ENCODE measurements at regions not wholly inside any gene's neighbourhood (a gene's known extent, or its start where the extent isn't known, plus 50 kb on each side); places are given as distances from the start of the nearest gene placed in this dataset.

DNA sequence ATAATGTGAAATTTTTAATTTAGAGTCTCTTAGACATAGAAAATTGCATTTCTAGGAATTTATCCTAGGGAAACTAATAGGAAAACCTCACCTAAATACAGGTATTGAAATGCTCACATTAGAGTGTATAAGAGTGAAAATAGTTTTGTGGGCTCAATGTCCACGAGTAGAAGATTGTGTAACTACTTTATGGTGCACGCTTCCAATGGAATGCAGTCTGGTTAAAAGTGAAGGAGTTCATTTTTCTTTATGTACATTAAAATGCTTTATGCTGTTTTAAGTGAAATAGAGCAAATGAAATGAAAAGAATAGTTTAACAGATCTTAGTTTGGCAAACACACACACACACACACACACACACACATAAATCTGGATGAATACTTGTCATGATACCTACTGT is 278.2 kb downstream of the USP25 start:
- H3K27ac ChIP-seq: no peak overlapping the region
- no peak for DNase-seq (ENCODE audit: low read depth, low spot score)

DNA sequence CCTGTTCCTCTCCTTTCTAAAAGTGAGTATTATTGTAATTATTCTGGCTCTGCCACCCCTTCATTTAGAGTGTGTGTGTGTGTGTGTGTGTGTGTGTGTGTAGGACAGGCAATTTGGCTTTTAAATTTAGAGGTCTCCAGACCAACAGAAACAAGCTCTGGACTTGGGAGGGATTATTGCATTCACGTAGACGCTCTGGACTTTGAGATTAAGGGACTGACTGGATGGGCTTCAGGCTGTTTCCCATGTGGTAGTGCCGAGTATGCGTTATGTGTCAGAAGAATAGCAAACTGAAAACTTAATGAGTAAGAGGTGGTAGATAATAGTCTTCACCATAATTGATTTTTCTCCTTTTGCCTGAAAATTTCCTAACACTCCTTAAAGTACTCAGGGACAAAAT is 281.9 kb downstream of the USP25 start:
- no peak for DNase-seq (ENCODE audit: low read depth, low spot score)
- no peak overlapping the region for H3K27ac ChIP-seq

DNA sequence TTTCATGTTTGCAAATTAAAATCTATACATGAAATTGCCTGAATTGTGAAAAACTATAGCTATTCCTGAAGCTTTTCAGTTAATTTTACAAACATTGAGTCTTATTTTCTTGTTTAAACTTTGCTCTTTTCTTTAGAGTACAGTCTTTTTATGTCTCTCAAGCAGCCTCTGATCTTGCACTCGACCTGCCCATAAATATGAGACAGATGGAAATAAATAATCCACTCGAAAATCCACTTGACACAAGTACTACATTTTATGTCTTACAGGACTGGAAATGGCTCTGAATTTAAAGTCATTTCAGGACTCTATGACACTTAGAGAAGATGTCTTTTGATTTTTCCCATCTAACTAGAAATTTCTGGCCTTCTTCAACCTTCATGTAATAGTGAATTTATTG is 283.8 kb downstream of the USP25 start:
- no peak overlapping the region for H3K27ac ChIP-seq
- DNase-seq (ENCODE audit: low read depth, low spot score): no peak

GRCh38 chr21:16020878-16021277 is 291.1 kb downstream of the USP25 start:
- no peak for DNase-seq (ENCODE audit: low read depth, low spot score)
- no peak overlapping the region for H3K27ac ChIP-seq

DNA sequence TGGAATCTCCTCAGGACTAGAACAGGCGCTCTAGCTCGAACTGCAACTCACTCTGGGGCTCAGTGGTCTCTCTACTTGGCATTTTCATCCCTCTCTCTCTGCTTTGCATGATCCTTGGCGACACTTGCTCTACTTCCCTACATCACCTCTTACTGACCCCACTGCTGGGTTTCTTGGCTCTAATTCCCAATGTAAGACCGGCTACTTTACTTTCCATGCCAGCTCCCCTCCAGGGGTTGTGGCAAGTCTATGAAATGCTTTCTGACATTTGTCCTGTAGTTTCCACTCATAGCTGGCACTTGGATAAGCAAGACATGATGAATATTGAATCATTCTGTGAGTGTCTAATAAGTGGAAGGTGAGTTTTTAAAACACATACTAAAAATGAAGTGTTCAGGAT is 292.3 kb downstream of the USP25 start:
- DNase-seq (ENCODE audit: low read depth, low spot score): no peak
- H3K27ac ChIP-seq: no peak overlapping the region

- DNase-seq (ENCODE audit: low read depth, low spot score): no peak
- no peak overlapping the region for H3K27ac ChIP-seq
Measured at GRCh38 chr21:16022921-16023320, 293.1 kb downstream of the USP25 start.

GRCh38 chr21:16028142-16028541 is 298.4 kb downstream of the USP25 start:
- DNase-seq (ENCODE audit: low read depth, low spot score): no peak
- H3K27ac ChIP-seq: no peak overlapping the region

- DNase-seq (ENCODE audit: low read depth, low spot score): no peak
- H3K27ac ChIP-seq: no peak overlapping the region
Measured at GRCh38 chr21:16028941-16029464, 299.2 kb downstream of the USP25 start.

DNA sequence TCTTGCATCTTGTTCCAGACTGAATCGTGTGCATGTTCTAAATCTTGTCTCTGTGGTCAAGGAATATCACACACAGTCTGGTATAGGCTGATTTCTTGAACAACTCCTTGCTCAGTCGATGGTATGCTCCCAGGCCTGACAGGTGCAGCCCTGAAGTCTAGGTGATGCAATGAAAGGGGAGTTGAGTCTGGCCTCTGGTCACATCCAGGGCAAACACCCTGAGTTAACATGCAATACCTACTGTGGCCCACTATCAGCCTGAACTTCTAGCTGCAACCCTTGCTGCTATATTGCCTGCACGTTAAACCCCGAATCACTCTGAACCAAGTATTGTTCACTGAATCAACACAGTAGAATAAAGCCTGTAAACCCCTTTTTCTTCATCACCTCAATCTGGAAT is 303.4 kb downstream of the USP25 start:
- H3K27ac ChIP-seq: no peak overlapping the region
- DNase-seq (ENCODE audit: low read depth, low spot score): no peak

DNA sequence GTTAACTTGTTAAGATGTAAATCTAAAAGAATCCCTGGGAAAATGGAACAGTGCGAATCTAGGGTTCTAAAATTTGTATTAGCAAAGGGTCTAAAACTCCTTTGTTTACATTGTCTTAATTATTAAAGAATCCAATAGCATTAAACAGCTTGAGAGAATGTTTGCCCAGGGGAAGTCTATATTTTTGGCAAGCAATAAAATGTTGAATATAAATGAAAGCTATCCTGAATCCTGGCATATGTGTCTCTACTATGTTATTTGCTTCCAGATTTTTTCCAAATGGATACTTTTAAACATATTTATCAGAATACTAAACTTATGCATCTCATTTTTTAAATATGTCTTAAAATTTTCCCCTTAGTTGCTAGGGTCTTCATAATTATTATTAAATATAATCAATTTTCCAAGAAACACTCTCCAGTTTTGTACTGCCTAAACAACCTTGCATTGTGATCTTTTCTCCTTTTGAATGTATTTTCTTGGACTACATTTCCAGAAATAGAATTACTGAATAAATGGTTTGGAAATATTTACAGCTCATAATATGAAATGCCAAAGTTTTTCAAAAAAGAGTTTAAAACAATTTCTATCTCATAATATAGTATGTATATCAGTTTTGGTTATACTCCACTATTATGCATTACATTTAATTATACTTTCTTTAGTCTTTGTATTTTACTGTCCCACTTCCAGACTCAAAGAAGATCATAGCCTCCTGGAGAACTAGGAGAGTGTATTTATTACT is 304.8 kb downstream of the USP25 start:
- no peak for DNase-seq (ENCODE audit: low read depth, low spot score)
- H3K27ac ChIP-seq: no peak overlapping the region

DNA sequence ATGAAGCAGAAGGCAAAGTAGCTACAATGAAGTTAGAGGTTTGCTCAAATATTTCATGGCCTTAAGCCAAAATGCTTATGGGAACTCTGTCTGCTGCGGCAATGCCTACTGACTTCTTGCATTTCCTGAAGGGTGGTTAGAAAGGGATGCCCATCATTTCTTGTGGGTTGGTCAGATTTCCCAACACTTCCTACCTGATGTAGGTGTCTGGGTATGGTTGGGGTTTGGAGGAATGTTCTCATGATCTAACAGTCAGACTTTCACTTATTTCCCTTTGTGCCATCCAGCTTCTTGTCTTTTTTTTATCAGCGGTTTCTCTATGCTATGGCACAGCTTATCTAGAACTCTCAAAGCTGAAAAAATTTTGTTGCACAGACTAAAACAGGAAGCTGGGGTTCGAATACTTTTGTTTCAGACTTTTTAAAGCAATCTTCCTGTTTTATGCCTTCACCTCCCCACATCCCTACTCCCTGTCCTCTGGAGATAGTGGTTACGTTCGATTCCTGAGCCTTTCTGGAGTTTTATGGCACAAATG is 307.7 kb downstream of the USP25 start:
- peak; percentile 84 for DNase-seq (ENCODE audit: low read depth, low spot score)
- no peak overlapping the region for H3K27ac ChIP-seq

GRCh38 chr21:16040601-16041000 is 310.8 kb downstream of the USP25 start:
- no peak for DNase-seq (ENCODE audit: low read depth, low spot score)
- H3K27ac ChIP-seq: no peak overlapping the region

GRCh38 chr21:16044676-16045075 is 314.9 kb downstream of the USP25 start:
- DNase-seq (ENCODE audit: low read depth, low spot score): no peak
- no peak overlapping the region for H3K27ac ChIP-seq

- H3K27ac ChIP-seq: peak overlapping the region; percentile 34
- peak; percentile 26 for DNase-seq (ENCODE audit: low read depth, low spot score)
Measured at GRCh38 chr21:16046656-16047330, 317.0 kb downstream of the USP25 start.

DNA sequence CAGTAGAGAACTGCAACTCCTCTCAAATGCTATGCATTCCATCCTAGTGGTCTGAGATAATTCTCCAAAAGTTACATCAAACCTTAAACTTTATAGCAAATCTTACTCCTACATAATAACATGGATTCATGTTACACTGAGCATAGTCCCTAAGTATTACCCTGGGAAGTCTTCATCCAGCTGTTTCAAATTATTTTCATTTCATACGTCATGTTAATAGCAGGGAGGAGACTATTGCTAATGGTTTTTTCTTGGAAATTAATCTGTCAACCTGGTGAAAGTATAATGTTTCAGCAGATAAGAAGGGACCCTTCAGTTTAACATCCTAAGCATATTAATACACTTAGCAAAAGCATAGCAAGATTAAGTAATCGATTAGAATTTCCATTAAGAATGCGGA is 318.1 kb downstream of the USP25 start:
- no peak for DNase-seq (ENCODE audit: low read depth, low spot score)
- H3K27ac ChIP-seq: no peak overlapping the region

DNA sequence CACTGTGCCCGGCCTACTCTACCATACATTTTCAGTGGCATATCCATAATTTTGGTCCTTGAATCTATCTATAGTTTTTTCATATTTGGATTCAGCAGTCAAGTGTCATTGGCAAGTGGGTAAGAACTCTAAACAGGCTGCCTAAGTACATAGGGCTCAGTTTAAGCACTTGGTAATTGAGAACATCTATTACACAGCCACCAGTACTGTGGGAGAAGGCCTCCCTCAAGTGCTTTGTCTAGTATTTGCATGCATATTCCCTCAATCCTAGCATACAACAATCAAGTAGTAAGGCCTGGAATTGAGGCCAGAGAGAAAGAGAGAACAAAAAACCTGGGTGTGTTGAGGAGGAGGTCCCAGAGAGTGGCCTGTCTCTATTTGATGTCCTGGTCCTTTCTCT is 325.2 kb downstream of the USP25 start:
- no peak overlapping the region for H3K27ac ChIP-seq
- DNase-seq (ENCODE audit: low read depth, low spot score): no peak

DNA sequence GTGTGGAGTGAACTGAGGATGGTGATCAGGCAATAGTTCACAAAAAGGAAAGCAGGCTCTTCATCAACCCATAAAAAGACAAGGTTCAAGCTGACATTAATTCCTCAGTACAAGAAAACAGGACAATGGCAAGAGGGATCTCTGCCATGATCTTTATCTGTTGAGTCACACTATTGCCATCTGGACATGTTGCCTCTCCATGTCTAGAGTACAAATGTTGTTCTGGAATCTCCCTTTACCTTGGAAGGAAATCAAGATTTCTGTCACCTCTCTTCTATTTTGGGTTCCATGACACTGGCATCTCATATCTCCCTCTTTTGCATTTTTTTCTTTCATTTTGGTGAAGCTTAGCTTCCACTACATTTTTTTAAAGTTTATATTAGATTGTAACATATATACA is 329.1 kb downstream of the USP25 start:
- DNase-seq (ENCODE audit: low read depth, low spot score): no peak
- no peak overlapping the region for H3K27ac ChIP-seq

- no peak for DNase-seq (ENCODE audit: low read depth, low spot score)
Measured at GRCh38 chr21:16059981-16060380, 330.2 kb downstream of the USP25 start.

DNA sequence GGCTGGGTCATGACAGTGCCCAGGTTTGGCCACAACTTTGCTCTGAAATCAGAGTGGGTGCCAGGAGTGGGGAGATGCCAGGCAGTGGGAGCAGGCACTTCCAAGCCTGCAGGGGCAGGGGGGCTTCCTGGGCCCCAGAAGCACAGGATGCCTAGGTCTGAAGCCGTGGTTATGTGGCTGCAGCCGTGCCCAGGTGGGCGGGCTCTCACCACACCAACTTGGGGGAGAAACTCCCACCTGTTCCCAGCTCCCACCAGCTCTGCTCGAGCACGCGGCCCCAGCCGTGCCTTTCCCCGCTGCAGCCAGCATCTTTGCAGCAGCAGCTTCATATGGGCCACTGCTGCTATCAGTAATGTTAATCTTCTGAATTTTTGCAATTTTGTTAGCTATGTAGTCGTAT is 331.4 kb downstream of the USP25 start:
- no peak for DNase-seq (ENCODE audit: low read depth, low spot score)
- no peak overlapping the region for H3K27ac ChIP-seq

More at GRCh38 chr21:16059981-16060380, 330.2 kb downstream of the USP25 start:
- H3K27ac ChIP-seq: no peak overlapping the region

GRCh38 chr21:16069178-16070112 is 339.7 kb downstream of the USP25 start:
- DNase-seq (ENCODE audit: low read depth, low spot score): no peak
- H3K27ac ChIP-seq: peak overlapping the region; percentile 12

All from epithelial cell of prostate (primary cell).